ENCODE measurements at regions not wholly inside any gene's neighbourhood (a gene's known extent, or its start where the extent isn't known, plus 50 kb on each side); places are given as distances from the start of the nearest gene placed in this dataset.
A peak's percentile ranks its signal among the peaks of the same experiment; 100 is the strongest.

GRCh38 chr14:38721822-38722431 is 381.1 kb downstream of the SEC23A start (continued):
- TF ChIP-seq CTCF (IDR thresholded peaks at IDR 0.05 in 2 of 3, conservative IDR thresholded peaks at IDR 0.05 in 1 of 3; ENCODE audit: insufficient read depth in 2 of 3, low read depth in 1 of 3, low read length in 3 of 3) (peak; percentile 27 to 61 (median 59); a peak in 5 of 6 replicates), LEF1 (IDR thresholded peaks at IDR 0.05) (no peak)

- FAIRE-seq = no peak
- Histone ChIP-seq H3K27ac (ENCODE audit: extremely low read depth, low read depth, low read length) (no peak overlapping the region), H2AFZ (ENCODE audit: low read depth, low read length) (no peak overlapping the region)
- TF ChIP-seq DEAF1 (CRISPR knock-in tag; IDR thresholded peaks at IDR 0.05) (no peak), CREB3L1 (IDR thresholded peaks at IDR 0.05; ENCODE audit: borderline replicate concordance, low read depth) (no peak), ELF2 (CRISPR knock-in tag; IDR thresholded peaks at IDR 0.05) (no peak), KDM4B (IDR thresholded peaks at IDR 0.05; ENCODE audit: borderline replicate concordance in 2 of 2, low read depth in 1 of 2) (no peak), CBFA2T2 (conservative IDR thresholded peaks at IDR 0.05) (no peak)
Measured at GRCh38 chr14:38718519-38718918, 384.5 kb downstream of the SEC23A start.

More at GRCh38 chr14:38718519-38718918, 384.5 kb downstream of the SEC23A start:
- no peaks in the 10 kb centered on the region for H3K27me3 ChIP-seq (ENCODE audit: control insufficient read depth in 2 of 2, insufficient read depth in 2 of 2, low read length in 2 of 2)
- H3K79me2 ChIP-seq (ENCODE audit: control insufficient read depth, insufficient read depth, low read length) = no peaks in the 10 kb centered on the region
- DNase-seq (ENCODE audit: extremely low read depth in 1 of 4, low spot score in 3 of 4) = no peak
- WGBS (ENCODE audit: insufficient coverage, low coverage, missing lambda C conversion rate) = 0% methylated on average over 2 of the region's 2 CpGs
- ChIA-PET POLR2A (interaction anchor here (0.5 to 0.6 kb wide), 2 partner anchors 144 to 1839 kb away, joined by 4 read pairs; no protein-coding TSS in a partner anchor), CTCF (ENCODE audit: low intra/inter-chr PET ratio) (no interaction called here)
- H3K36me3 ChIP-seq (ENCODE audit: control insufficient read depth, insufficient read depth, low read length) = no peaks in the 10 kb centered on the region
- H3K9me3 ChIP-seq (replicated peaks; ENCODE audit: control insufficient read depth, insufficient read depth, low read depth, low read length) = no peaks in the 10 kb centered on the region
- no peak overlapping the region for H3K4me2 ChIP-seq (ENCODE audit: insufficient read depth, low read length)
- no TSS peak for BruUV-seq (replicated peaks)
- intact Hi-C loops (cut with micrococcal nuclease) (no loop called here), in situ Hi-C loops (cut with MboI) (loop anchor here (25.0 kb wide), 1 partner anchor 294 kb away; no protein-coding TSS in a partner anchor)
- no peak for ATAC-seq
- no peak overlapping the region for H3K9ac ChIP-seq (ENCODE audit: insufficient read depth in 1 of 2, low read depth in 2 of 2, low read length in 2 of 2)
- H3K4me1 ChIP-seq (replicated peaks in 1 of 2; ENCODE audit: control insufficient read depth in 2 of 2, insufficient read depth in 2 of 2, low read length in 2 of 2) = no peaks in the 10 kb centered on the region
- H3K9me1 ChIP-seq (ENCODE audit: control insufficient read depth, insufficient read depth, low read length) = no peaks in the 10 kb centered on the region
- no peaks in the 10 kb centered on the region for H4K20me1 ChIP-seq (replicated peaks; ENCODE audit: control insufficient read depth, insufficient read depth, low read length)
- H3K4me3 ChIP-seq = no peak overlapping the region
